Stimulated activated CD8-positive, alpha-beta memory T cell treated with anti-CD3 and anti-CD28 coated beads, Interleukin-4, amount 100 ng/mL, for 4 hours (primary cell): ENCODE measurements at regions not wholly inside any gene's neighbourhood (a gene's known extent, or its start where the extent isn't known, plus 50 kb on each side); places are given as distances from the start of the nearest gene placed in this dataset.

Experiments used
- DNase-seq, 2 donors: peaks; one replicate each; pipeline ENCODE4 v3.0.0-alpha.2; 2020; ENCODE audit warnings: low read depth in 2 of 2, low spot score in 1 of 2

DNA sequence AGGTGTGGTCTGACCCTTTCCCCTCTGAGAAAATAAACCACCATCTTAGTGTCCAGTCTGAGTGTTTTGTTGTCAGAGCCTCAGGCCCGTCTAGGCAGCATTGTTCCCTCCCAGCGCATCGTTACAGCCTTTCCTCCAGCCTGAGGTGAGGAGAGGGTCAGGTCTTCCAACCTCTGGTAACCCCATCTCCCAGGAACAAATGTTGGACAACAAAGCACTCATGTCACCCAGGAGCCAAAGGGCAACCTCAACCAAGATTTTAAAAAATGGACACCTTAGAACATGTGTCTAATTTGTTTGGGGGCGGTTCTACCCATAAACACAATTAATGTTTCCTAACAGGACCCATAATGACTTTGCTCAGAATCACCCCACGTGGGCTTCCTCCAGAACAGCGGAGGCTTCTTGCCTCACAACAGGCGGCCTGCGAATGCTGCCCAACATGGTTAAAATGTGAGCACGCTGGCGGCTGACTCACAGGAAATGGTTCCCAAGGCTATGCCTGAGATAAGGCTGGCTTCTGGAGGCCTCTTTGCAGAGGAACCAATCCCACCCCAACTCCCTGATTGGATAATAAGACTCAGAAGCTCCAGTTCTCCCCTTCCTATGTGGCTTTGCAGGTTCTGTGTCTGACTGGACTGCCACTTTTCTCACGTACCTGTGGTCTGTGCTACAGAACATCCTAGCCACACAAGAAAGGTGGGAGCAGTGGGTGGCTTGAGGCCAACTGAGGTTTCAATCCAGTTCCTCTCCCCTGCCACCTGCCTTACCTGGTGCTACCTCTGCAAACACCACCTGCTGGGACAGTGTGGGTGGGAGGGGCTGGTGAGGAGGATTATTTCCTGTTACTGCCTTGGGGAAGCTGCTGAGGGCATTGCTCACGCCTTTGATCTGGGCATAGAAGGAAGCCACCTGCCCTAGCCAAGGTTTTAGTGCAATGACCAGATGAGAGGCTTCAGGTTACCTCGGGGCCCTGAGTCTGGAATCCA lies 108.8 kb downstream of the B3GNT2 start:
- DNase-seq, result peak; percentile 15 to 30

DNA sequence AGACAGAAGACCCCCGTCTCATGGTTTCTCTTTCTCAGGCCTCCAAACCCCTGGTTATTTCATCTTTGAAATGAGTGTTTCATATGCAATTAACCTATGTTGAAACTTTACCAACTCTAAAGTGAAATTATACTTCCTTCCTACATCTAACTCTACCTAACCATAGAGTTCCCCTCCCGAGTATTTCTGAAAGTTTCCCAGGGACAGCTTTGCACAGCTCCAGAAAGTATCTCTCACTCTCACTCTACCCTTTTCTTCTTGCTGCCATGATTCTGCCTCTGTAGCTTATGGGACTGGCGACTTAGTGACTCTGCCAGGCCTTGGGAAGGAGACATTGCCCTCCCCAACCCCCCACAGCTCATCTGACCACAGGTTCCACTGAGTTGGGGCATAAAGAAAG lies 107.9 kb downstream of the B3GNT2 start:
- no peak for DNase-seq

DNA sequence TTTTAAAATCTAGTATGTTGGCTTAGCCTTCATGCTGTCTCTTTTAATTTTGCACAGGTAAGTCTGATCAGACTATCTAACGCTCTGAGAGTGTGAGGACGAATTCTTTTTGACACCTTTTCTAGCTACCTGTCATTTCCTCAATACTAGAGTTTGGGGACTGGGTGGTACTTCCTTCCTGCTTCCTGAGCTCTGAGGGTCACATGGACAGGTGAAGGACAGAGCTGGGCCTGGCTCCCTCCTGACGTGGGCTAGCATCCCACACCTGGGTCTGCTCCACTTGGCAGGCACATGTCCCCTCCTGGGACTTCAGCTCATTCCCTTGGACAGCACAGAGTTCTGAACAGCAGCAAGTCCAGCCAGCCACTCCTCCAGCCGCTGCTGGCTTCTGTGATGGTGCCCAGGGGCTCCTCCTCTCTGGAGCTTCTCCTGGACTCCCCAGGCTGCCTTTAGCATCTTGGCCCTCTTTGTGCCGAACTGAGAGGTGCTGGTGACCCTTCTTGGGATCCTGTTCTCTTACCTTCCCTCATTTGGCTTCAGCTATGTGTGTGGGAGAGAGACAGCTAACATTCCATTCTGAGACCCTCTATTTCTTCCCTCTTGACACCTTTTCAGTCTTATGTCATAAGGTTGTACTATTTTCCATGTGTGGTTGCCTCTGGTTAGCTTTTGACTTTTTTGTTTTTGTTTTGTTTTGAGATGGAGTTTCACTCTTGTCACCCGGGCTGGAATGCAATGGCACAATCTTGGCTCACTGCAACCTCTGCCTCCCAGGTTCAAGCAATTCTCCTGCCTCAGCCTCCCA lies 106.9 kb downstream of the B3GNT2 start:
- no peak for DNase-seq

DNA sequence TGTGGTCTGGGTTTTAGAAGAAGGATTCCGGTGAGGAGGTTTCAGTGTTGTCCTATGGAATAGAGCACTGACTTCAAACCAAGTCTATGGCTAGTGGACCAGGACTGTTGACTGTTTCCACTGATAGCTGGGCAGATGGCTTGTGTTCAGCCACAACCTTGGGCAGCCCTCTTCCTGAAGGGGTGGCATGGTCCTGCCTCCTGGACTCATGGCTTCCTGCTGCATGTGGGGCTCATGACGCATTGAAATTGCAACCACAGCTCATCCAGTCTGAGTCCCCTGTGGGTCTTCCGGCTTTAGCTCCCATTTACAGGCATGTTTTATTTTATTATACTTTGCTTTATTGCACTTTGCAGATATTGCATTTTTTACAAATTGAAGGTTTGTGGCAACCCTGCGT lies 105.0 kb downstream of the B3GNT2 start:
- DNase-seq, result no peak

DNA sequence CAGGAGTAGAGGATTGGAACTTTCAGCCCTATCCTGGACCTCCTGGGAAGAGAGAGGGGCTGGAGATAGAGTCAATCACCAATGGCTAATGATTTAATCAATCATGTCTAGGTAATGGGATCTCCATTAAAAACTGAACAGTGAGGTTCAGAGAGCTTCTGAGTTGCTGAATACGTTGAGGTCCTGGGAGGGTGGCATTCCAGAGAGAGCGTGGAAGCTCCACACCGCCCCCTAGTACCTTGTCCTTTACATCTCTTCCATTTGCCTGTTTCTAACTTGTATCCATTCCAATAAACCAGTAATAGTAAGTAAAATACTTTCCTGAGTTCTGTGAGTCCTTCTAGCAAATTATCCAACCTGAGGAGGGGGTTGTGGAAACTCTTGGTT lies 101.7 kb downstream of the B3GNT2 start:
- no peak for DNase-seq

DNA sequence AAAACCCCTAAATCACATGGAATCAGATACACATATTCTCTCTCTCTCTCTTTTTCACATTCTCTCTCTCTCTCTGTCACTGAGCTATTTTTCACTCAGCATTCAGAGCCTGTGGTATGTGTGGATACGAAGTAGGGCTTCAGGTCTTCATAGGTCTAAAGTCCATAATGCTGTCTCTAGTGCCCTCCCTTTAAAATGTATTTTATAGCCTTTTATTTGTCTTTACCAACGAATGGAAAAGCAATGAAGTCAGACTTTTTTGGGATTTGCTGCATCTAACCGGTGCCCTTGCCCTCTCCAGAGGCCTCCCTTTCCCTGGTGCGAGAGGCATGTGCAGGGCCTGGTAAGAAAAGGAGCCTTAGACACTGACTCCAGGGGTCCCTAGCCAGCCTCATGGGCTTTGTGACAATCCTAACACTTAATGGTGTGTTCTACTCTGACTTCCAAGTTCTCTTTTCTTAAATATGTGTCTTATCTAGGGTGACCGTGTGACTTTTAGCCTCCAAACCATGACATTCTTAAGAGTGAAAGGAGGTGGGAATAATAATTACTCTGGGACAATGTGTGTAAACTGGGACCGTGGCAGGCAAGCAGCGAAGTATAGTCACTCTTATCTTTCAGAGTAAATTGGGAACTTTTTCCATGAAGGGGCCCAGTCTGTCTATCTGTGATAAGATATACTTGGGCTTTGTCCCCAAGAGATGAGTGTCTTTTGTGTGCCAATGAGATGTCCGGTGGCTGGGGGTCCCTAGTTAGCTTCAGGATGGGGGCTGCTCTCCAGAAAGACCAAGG lies 101.1 kb downstream of the B3GNT2 start:
- DNase-seq, result no peak

DNA sequence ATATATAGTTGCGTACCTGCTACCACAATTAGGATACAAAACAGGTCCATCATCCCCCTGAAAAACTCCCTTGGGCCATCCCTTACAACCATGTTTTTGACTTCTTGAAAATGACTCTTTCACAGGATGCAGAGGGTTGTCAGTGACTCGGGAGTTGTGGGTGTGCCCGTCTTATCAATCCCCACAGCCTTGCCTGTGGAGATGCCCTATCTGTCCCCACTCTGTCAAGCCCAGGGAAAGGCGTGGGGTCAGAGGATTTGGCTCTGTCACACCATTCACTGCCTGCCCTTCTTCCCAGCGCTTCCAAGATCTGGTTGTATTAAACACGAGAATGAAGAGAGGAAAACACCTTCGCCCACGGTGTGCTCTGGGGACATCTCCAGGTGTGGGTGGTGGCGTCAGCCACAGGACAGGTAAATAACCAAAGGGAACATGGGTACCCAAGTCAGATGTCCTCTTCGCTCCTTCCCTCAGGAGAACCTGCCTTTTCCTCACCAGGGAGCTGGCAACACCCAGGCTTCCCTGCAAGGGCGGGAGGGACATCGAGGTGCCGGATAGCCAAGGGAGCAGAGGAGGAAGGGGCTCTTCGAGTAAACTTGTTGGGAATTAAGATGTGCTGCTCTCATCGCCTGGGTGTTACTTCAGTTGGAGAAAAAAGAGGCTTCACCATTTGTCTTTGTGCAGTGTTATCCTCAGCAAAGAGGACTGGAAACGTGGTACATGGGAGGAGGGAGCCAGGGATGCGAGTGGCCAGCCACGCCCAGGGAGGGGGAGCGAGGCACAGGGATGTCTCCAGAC lies 100.3 kb downstream of the B3GNT2 start:
- DNase-seq, result no peak

- DNase-seq, result no peak
Observed at GRCh38 chr2:62293490-62294271, 97.8 kb downstream of the B3GNT2 start.

GRCh38 chr2:62293151-62293489 lies 97.2 kb downstream of the B3GNT2 start:
- DNase-seq, result no peak

- no peak for DNase-seq
Observed at GRCh38 chr2:62292190-62292589, 96.3 kb downstream of the B3GNT2 start.

GRCh38 chr2:62291517-62292137 lies 95.7 kb downstream of the B3GNT2 start:
- no peak for DNase-seq

- DNase-seq, result no peak
Observed at GRCh38 chr2:62291052-62291451, 95.1 kb downstream of the B3GNT2 start.

DNA sequence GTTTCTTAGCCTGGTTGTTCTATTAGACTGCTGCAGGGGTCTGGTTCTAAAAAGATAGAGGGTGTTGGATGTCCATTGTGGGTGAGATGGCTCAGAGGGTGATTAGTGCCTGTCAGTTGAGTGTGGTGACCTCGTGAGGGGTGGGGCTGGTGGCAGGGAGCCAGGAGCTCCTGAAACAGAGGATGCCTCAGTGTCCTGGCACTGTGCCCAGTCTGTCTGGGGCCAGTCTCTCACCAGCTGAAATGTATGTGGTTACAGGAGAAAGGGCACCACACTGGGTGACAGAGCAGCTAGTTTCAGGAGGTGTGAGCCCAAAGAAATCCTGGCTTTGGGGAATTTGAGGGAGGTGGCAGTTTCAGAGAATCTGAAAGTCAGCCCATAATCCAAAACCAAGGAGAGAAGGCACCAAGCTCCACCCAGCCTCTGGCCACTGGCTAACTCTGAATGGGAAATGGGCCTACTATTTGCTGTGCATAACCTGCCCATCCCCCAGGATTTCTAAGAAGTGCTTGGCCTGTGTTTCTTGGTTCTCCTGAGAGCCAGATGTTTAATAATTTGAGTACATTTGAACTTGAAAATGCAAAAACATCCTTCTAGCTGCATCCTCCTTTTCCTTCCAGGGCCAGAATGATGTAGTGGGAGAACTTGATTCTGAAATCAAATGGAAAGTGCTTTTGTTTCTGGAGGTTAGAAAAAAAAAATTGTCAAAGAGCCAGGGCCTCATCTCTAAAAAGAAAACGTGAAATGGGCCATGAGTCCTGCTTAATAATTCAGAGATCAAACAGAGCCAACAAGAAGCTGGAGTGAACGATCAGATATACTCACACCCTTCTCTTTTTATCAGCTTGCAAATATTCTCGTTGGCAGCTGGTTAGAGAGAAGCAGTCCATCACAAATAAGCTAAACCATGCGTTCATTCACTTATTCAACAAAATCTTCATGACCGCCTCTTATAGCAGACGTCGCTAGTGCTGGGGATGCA lies 92.3 kb downstream of the B3GNT2 start:
- peak in 1 of 2 donors; percentile 52 for DNase-seq

DNA sequence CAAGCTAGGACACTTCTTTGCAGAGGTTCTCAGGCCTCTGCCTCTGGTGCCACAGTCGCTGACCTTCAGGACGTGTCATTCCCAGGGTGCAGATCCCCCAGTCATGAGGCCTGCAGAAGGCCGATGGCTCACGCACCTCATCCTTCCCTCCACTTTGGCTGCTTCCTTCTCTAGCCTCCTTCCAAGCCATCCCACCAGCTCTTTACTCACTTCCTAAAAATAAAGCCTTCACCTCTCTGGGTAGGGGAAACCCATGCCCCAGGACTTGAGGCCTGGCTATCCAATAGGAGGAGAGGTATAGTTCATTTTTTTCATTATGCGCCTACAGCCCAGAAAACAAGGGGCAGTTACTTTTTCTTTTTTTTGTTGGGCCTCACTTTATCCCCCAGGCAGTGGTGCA lies 91.4 kb downstream of the B3GNT2 start:
- DNase-seq, result no peak

- DNase-seq, result no peak
Observed at GRCh38 chr2:62286089-62286785, 90.3 kb downstream of the B3GNT2 start.

GRCh38 chr2:62284980-62285379 lies 89.1 kb downstream of the B3GNT2 start:
- no peak for DNase-seq

DNA sequence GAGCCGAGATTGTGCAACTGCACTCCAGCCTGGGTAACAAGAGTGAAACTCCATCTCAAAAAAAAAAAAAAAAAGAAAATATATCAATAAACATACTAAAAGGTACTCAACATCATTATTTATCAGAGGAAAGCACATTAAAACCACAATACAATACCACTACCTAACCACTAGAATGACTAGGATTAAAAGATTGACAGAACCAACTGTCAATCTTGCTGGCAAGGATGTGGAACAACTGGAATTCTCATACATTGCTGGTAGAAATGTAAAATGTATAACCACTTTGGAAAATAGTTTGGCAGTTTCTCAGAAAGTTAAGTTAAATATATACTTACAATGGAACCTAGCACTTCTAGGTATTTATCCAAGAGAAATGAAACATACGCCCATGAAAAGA lies 88.6 kb downstream of the B3GNT2 start:
- DNase-seq, result no peak

- no peak for DNase-seq
Observed at GRCh38 chr2:62283147-62283546, 87.2 kb downstream of the B3GNT2 start.
